DND-41 (cell line): ENCODE measurements at regions not wholly inside any gene's neighbourhood (a gene's known extent, or its start where the extent isn't known, plus 50 kb on each side); places are given as distances from the start of the nearest gene placed in this dataset.
"Not testable (repeated sequence)": the region's sequence is repeated elsewhere in the genome, so short reads cannot be mapped to it uniquely, and the experiment has no call there.

Source experiments
- ATAC-seq: fragments of 200-7000 bp; cut with Tn5 transposase; 3 replicates; pipeline ENCODE4 v1.9.1; 2021; ENCODE audit warnings: low read depth; ENCODE audit not compliant: insufficient read depth
- DNase-seq: peaks from one replicate; pipeline ENCODE4 v3.0.0-alpha.2; 2020
- H2AFZ ChIP-seq: 2 replicates; pipeline ENCODE4 v1.6.0; 2012; ENCODE audit warnings: low read depth, low read length
- H3K27ac ChIP-seq: 2 replicates; pipeline ENCODE4 v1.5.1; 2012; ENCODE audit warnings: low read length, inconsistent platforms
- H3K27me3 ChIP-seq: fragments of 200-600 bp; sonication (generic); 2 replicates; pipeline ENCODE4 v1.6.0; 2012; ENCODE audit warnings: low read length, mild to moderate bottlenecking, inconsistent platforms; ENCODE audit not compliant: insufficient read depth, poor library complexity
- H3K36me3 ChIP-seq: 2 replicates; pipeline ENCODE4 v1.5.1; 2012; ENCODE audit warnings: low read length, inconsistent platforms; ENCODE audit not compliant: insufficient read depth
- H3K4me1 ChIP-seq: 2 replicates; pipeline ENCODE4 v1.5.1; 2012; ENCODE audit warnings: mild to moderate bottlenecking, low read length; ENCODE audit not compliant: insufficient read depth
- H3K4me2 ChIP-seq: 2 replicates; pipeline ENCODE4 v1.6.0; 2012; ENCODE audit warnings: mild to moderate bottlenecking, moderate library complexity, low read length, inconsistent platforms; ENCODE audit not compliant: insufficient read depth
- H3K4me3 ChIP-seq, 2 experiments: fragments of 200-600 bp in 1 of 2; shearing (Covaris generic) in 1 of 2; 2 replicates each; pipeline ENCODE4 v1.5.1; 2012 to 2016; ENCODE audit warnings: inconsistent platforms in 2 of 2, low read length in 2 of 2, mild to moderate bottlenecking in 2 of 2, low read depth in 1 of 2, moderate library complexity in 1 of 2
- H3K79me2 ChIP-seq: 2 replicates; pipeline ENCODE4 v1.6.0; 2012; ENCODE audit warnings: low read length, inconsistent platforms; ENCODE audit not compliant: insufficient read depth
- H3K9ac ChIP-seq: 2 replicates; pipeline ENCODE4 v1.6.0; 2012; ENCODE audit warnings: low read depth, mild to moderate bottlenecking, inconsistent platforms, low read length, moderate library complexity
- H3K9me3 ChIP-seq: 2 replicates; pipeline ENCODE4 v1.5.1; 2012; ENCODE audit warnings: low read length, moderate library complexity, mild to moderate bottlenecking, inconsistent platforms; ENCODE audit not compliant: insufficient read depth, severe bottlenecking
- H4K20me1 ChIP-seq: 2 replicates; pipeline ENCODE4 v1.6.0; 2012; ENCODE audit warnings: low read length; ENCODE audit not compliant: insufficient read depth
- EZH2 ChIP-seq: IDR thresholded peaks from 3 replicates; pipeline ENCODE4 v1.6.1; 2012; ENCODE audit warnings: borderline replicate concordance, low read depth, mild to moderate bottlenecking, moderate library complexity, low read length, inconsistent platforms; ENCODE audit not compliant: severe bottlenecking
- TF ChIP-seq, protein P1 (sequence below): IDR thresholded peaks from 2 replicates; pipeline ENCODE4 v1.5.1; 2012; ENCODE audit warnings: borderline replicate concordance, low read length, moderate library complexity, mild to moderate bottlenecking; ENCODE audit not compliant: poor library complexity, severe bottlenecking; ENCODE audit errors: extremely low read depth

DNA sequence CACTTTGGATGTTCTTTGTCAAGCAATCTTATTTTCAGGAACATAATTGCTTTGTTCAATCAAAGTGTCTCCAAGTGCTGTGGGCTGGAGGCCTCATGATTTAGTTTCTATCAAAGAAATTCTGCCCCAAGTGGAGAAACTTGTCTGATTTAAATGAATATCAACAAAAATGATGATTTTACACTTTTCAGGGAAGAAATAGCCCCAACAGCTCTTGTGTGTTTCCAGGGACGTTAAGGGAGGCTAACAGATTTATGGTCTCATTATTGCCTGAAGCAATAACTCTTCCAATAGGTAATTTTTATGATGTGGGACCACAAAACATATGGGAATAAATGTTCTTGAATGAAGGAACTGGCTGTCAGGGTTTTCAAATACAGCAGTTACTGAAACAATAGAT, 699.1 kb downstream of the FAM181B start:
- Histone ChIP-seq H3K4me3 (no peak overlapping the region), H4K20me1 (no peaks in the 10 kb centered on the region), H3K9me3 (no peaks in the 10 kb centered on the region), H3K9ac (no peak overlapping the region), H3K27ac (no peak overlapping the region), H3K4me1 (no peaks in the 10 kb centered on the region), H3K27me3 (no peaks in the 10 kb centered on the region), H2AFZ (no peak overlapping the region), H3K4me2 (no peak overlapping the region), H3K79me2 (no peaks in the 10 kb centered on the region), H3K36me3 (no peaks in the 10 kb centered on the region)
- DNase-seq (no peak), ATAC-seq (no peak)
- TF ChIP-seq, protein P1, sequence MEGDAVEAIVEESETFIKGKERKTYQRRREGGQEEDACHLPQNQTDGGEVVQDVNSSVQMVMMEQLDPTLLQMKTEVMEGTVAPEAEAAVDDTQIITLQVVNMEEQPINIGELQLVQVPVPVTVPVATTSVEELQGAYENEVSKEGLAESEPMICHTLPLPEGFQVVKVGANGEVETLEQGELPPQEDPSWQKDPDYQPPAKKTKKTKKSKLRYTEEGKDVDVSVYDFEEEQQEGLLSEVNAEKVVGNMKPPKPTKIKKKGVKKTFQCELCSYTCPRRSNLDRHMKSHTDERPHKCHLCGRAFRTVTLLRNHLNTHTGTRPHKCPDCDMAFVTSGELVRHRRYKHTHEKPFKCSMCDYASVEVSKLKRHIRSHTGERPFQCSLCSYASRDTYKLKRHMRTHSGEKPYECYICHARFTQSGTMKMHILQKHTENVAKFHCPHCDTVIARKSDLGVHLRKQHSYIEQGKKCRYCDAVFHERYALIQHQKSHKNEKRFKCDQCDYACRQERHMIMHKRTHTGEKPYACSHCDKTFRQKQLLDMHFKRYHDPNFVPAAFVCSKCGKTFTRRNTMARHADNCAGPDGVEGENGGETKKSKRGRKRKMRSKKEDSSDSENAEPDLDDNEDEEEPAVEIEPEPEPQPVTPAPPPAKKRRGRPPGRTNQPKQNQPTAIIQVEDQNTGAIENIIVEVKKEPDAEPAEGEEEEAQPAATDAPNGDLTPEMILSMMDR = no peak
- no peak for TF ChIP-seq EZH2

DNA sequence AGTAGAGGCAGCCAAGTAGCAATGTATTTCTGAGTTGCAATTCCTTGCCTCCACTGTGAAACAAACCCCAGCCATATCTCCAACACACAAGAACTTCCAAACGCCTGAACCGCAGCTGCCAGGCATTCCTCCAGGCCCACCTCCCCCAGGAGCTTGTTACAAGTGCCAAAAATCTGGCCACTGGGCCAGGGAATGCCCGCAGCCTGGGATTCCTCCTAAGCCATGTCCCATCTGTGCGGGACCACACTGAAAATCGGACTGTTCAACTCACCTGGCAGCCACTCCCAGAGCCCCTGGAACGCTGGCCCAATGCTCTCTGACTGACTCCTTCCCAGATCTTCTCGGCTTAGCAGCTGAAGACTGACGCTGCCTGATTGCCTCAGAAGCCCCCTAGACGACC, 706.3 kb downstream of the FAM181B start:
- H2AFZ ChIP-seq, H3K27me3 ChIP-seq, H3K9ac ChIP-seq, H3K4me1 ChIP-seq, DNase-seq, H3K27ac ChIP-seq, H3K4me3 ChIP-seq, ATAC-seq, H3K9me3 ChIP-seq, H4K20me1 ChIP-seq, H3K79me2 ChIP-seq, H3K4me2 ChIP-seq, H3K36me3 ChIP-seq: not testable (repeated sequence)

- H2AFZ ChIP-seq = no peak overlapping the region
- H3K4me2 ChIP-seq = no peak overlapping the region
- H3K9ac ChIP-seq = no peak overlapping the region
- H3K27ac ChIP-seq = no peak overlapping the region
- DNase-seq (no peak), ATAC-seq (no peak)
- no peaks in the 10 kb centered on the region for H3K4me1 ChIP-seq
- no peaks in the 10 kb centered on the region for H3K9me3 ChIP-seq
- no peaks in the 10 kb centered on the region for H3K79me2 ChIP-seq
- TF ChIP-seq EZH2 = no peak
- TF ChIP-seq, protein P1 = no peak
- no peaks in the 10 kb centered on the region for H3K27me3 ChIP-seq
- H3K36me3 ChIP-seq = no peaks in the 10 kb centered on the region
- H3K4me3 ChIP-seq = no peak overlapping the region
- no peaks in the 10 kb centered on the region for H4K20me1 ChIP-seq
These were observed 708.9 kb downstream of the FAM181B start for GRCh38 chr11:82024760-82025159.

- Histone ChIP-seq H3K9me3 (no peaks in the 10 kb centered on the region), H3K36me3 (no peaks in the 10 kb centered on the region), H3K9ac (no peak overlapping the region), H3K4me2 (no peak overlapping the region), H4K20me1 (no peaks in the 10 kb centered on the region), H3K4me1 (no peaks in the 10 kb centered on the region), H2AFZ (no peak overlapping the region), H3K27ac (no peak overlapping the region), H3K79me2 (no peaks in the 10 kb centered on the region), H3K4me3 (no peak overlapping the region), H3K27me3 (no peaks in the 10 kb centered on the region)
- DNase-seq (no peak), ATAC-seq (no peak)
- TF ChIP-seq, protein P1 = no peak
- no peak for TF ChIP-seq EZH2
These were observed 721.4 kb downstream of the FAM181B start for GRCh38 chr11:82012276-82012675.
